Astrocyte of the cerebellum (primary cell): ENCODE measurements at regions not wholly inside any gene's neighbourhood (a gene's known extent, or its start where the extent isn't known, plus 50 kb on each side); places are given as distances from the start of the nearest gene placed in this dataset.

Experiments
- DNase-seq: peaks from one replicate; pipeline ENCODE4 v3.0.0-alpha.2; 2011; ENCODE audit warnings: low read depth
- H3K4me3 ChIP-seq: 2 replicates; pipeline ENCODE4 v1.5.1; 2011; ENCODE audit warnings: mild to moderate bottlenecking, low read depth, low read length, moderate library complexity
- CTCF ChIP-seq: IDR thresholded peaks from 2 replicates; pipeline ENCODE4 v1.5.1; 2012; ENCODE audit warnings: low read length, low read depth, moderate library complexity, mild to moderate bottlenecking; ENCODE audit errors: missing control alignments
- in situ Hi-C: cut with HindIII; loops from 2 replicates; pipeline ENCODE4 v1.10.0; 2017; ENCODE audit warnings: low sequenced_read_pairs

GRCh38 chr18:30361864-30362540, 680.5 kb downstream of the DSC3 start:
- TF ChIP-seq CTCF: no peak
- in situ Hi-C loops: no loop called here
- H3K4me3 ChIP-seq: no peak overlapping the region
- DNase-seq: no peak

- no peak overlapping the region for H3K4me3 ChIP-seq
- no peak for TF ChIP-seq CTCF
- in situ Hi-C loops: no loop called here
- no peak for DNase-seq
These were observed 683.0 kb downstream of the DSC3 start for GRCh38 chr18:30359521-30359920.

GRCh38 chr18:30358555-30358954, 684.0 kb downstream of the DSC3 start:
- H3K4me3 ChIP-seq: no peak overlapping the region
- no peak for TF ChIP-seq CTCF
- peak; percentile 15 for DNase-seq
- in situ Hi-C loops: no loop called here

GRCh38 chr18:30352551-30353168, 689.9 kb downstream of the DSC3 start:
- TF ChIP-seq CTCF: no peak
- no peak overlapping the region for H3K4me3 ChIP-seq
- DNase-seq: no peak
- in situ Hi-C loops: no loop called here

- DNase-seq: no peak
- no peak for TF ChIP-seq CTCF
- no peak overlapping the region for H3K4me3 ChIP-seq
- in situ Hi-C loops: no loop called here
These were observed 692.3 kb downstream of the DSC3 start for GRCh38 chr18:30350263-30350662.

- no peak for DNase-seq
- no peak overlapping the region for H3K4me3 ChIP-seq
- in situ Hi-C loops: no loop called here
- no peak for TF ChIP-seq CTCF
These were observed 699.5 kb downstream of the DSC3 start for GRCh38 chr18:30343090-30343489.
